ENCODE measurements at regions not wholly inside any gene's neighbourhood (a gene's known extent, or its start where the extent isn't known, plus 50 kb on each side); places are given as distances from the start of the nearest gene placed in this dataset.

DNA sequence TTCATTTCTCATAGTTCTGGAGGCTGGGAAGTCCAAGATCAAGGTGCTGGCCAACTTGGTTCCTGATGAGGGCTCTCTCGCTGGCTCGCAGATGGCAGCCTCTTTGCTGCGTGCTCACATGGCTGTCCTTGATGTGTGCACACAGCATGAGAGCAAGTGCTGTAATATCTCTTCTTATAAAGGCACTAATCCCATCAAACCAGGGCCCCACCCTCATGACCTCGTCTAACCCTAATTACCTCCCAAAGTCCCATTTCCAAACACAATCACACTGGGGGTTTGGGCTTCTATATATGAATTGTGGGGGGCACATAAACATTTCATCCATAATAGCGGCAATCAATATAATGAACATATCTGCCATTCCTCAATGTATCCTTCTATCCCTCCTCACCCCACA, 1062.1 kb downstream of the BRD1 start:
- TF ChIP-seq RXRA (CRISPR knock-in tag; IDR thresholded peaks at IDR 0.05) = no peak
- TF ChIP-seq, protein P1, sequence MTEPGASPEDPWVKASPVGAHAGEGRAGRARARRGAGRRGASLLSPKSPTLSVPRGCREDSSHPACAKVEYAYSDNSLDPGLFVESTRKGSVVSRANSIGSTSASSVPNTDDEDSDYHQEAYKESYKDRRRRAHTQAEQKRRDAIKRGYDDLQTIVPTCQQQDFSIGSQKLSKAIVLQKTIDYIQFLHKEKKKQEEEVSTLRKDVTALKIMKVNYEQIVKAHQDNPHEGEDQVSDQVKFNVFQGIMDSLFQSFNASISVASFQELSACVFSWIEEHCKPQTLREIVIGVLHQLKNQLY (CRISPR knock-in tag; IDR thresholded peaks at IDR 0.05) = no peak
- TF ChIP-seq YY1 (IDR thresholded peaks at IDR 0.05; ENCODE audit: insufficient read depth, insufficient replicate concordance, low read depth, low read length) = no peak

Data from HepG2 (cell line).